CD4-positive, alpha-beta T cell (primary cell): ENCODE measurements at regions not wholly inside any gene's neighbourhood (a gene's known extent, or its start where the extent isn't known, plus 50 kb on each side); places are given as distances from the start of the nearest gene placed in this dataset.
"Not testable (repeated sequence)": the region's sequence is repeated elsewhere in the genome, so short reads cannot be mapped to it uniquely, and the experiment has no call there.

Experiments used
- ATAC-seq: fragments of 200-7000 bp; cut with Tn5 transposase; one replicate; pipeline ENCODE4 v1.10.0; 2022; ENCODE audit warnings: mild to moderate bottlenecking; ENCODE audit not compliant: poor library complexity
- CTCF ChIA-PET: fragments of 350-600 bp; sonication (Branson Sonifier 250); formaldehyde crosslinking; loops from one replicate; lab custom pipeline; 2021; ENCODE audit warnings: antibody characterized with exemption, inconsistent platforms; lab: Charles Lee
- POLR2A ChIA-PET: fragments of 350-600 bp; sonication (Branson Sonifier 250); formaldehyde crosslinking; loops from one replicate; lab custom pipeline; 2021; ENCODE audit warnings: antibody characterized with exemption, inconsistent platforms; lab: Charles Lee
- DNase-seq, 14 experiments: peaks; one replicate each; pipeline ENCODE4 v3.0.0-alpha.2; 2013 to 2020; ENCODE audit warnings: mixed read lengths in 2 of 14
- H3K27ac ChIP-seq, 2 donors: one replicate each; pipeline versions ENCODE4 v1.5.1 to v1.7.0; 2013; ENCODE audit warnings: low read length in 2 of 2, low read depth in 1 of 2, mild to moderate bottlenecking in 1 of 2
- H3K27me3 ChIP-seq, 2 experiments: 1 replicate in 1 of 2; 2 replicates in 1 of 2; pipeline versions ENCODE4 v1.6.1 to v1.7.0; 2013; ENCODE audit warnings: low read length in 2 of 2, control low read depth in 1 of 2, mild to moderate bottlenecking in 1 of 2, moderate library complexity in 1 of 2; ENCODE audit not compliant: insufficient read depth in 2 of 2, control insufficient read depth in 1 of 2
- H3K36me3 ChIP-seq: one replicate; pipeline ENCODE4 v1.6.1; 2013; ENCODE audit warnings: low read length, control low read depth; ENCODE audit not compliant: insufficient read depth
- H3K4me1 ChIP-seq: one replicate; pipeline ENCODE4 v1.6.1; 2013; ENCODE audit warnings: low read length, control low read depth; ENCODE audit not compliant: insufficient read depth
- H3K4me3 ChIP-seq: one replicate; pipeline ENCODE4 v1.5.1; 2013; ENCODE audit warnings: mild to moderate bottlenecking, low read length, moderate library complexity
- H3K9me3 ChIP-seq, 2 experiments: 1 replicate in 1 of 2; 2 replicates in 1 of 2; pipeline versions ENCODE4 v1.6.1 to v1.7.0; 2013; ENCODE audit warnings: low read length in 2 of 2, mild to moderate bottlenecking in 2 of 2, control low read depth in 1 of 2, moderate library complexity in 1 of 2; ENCODE audit not compliant: control insufficient read depth in 1 of 2, insufficient read depth in 1 of 2
- H3K27ac Mint-ChIP-seq: one replicate; pipeline ENCODE4 v1.8.0; 2020; ENCODE audit warnings: mixed read lengths
- H3K27me3 Mint-ChIP-seq: one replicate; pipeline ENCODE4 v1.8.0; 2021; ENCODE audit warnings: mixed read lengths
- H3K36me3 Mint-ChIP-seq: one replicate; pipeline ENCODE4 v1.8.0; 2021; ENCODE audit warnings: low read depth, mixed read lengths
- H3K4me1 Mint-ChIP-seq: one replicate; pipeline ENCODE4 v1.8.0; 2021; ENCODE audit warnings: low read depth, mixed read lengths
- H3K4me3 Mint-ChIP-seq: one replicate; pipeline ENCODE4 v1.8.0; 2020; ENCODE audit warnings: mild to moderate bottlenecking, mixed read lengths
- H3K9me3 Mint-ChIP-seq: one replicate; pipeline ENCODE4 v1.8.0; 2020; ENCODE audit warnings: mixed read lengths
- intact Hi-C, 2 experiments: fragments of 100-400 bp; cut with DNase I in 1 of 2; cut with micrococcal nuclease in 1 of 2; formaldehyde crosslinking; loops; one replicate each; pipeline versions ENCODE4 v1.15.1 to v1.9.0; 2023 to 2025; cut with DNase I, micrococcal nuclease

- CTCF ChIA-PET, H3K27me3 ChIP-seq, H3K27ac Mint-ChIP-seq, H3K36me3 ChIP-seq, H3K9me3 ChIP-seq, POLR2A ChIA-PET, H3K27ac ChIP-seq, H3K4me3 Mint-ChIP-seq, H3K4me1 ChIP-seq, H3K36me3 Mint-ChIP-seq, H3K9me3 Mint-ChIP-seq, H3K27me3 Mint-ChIP-seq, ATAC-seq, H3K4me3 ChIP-seq, intact Hi-C loops, DNase-seq, H3K4me1 Mint-ChIP-seq: not testable (repeated sequence)
Measured at GRCh38 chr3:75446948-75447347, 217.2 kb upstream of the FRG2C start.

- H3K36me3 Mint-ChIP-seq, H3K36me3 ChIP-seq, H3K27me3 Mint-ChIP-seq, H3K4me3 Mint-ChIP-seq, DNase-seq, CTCF ChIA-PET, H3K4me1 ChIP-seq, H3K27me3 ChIP-seq, H3K4me3 ChIP-seq, H3K27ac ChIP-seq, ATAC-seq, H3K9me3 ChIP-seq, H3K4me1 Mint-ChIP-seq, POLR2A ChIA-PET, H3K27ac Mint-ChIP-seq, intact Hi-C loops, H3K9me3 Mint-ChIP-seq: not testable (repeated sequence)
Measured at GRCh38 chr3:75453328-75453727, 210.8 kb upstream of the FRG2C start.

- H3K9me3 ChIP-seq, H3K36me3 Mint-ChIP-seq, CTCF ChIA-PET, H3K4me3 Mint-ChIP-seq, H3K9me3 Mint-ChIP-seq, H3K27me3 Mint-ChIP-seq, POLR2A ChIA-PET, intact Hi-C loops, H3K36me3 ChIP-seq, H3K27ac ChIP-seq, DNase-seq, H3K27me3 ChIP-seq, H3K4me1 Mint-ChIP-seq, H3K4me1 ChIP-seq, H3K27ac Mint-ChIP-seq, ATAC-seq, H3K4me3 ChIP-seq: not testable (repeated sequence)
Measured at GRCh38 chr3:75453839-75454238, 210.3 kb upstream of the FRG2C start.

GRCh38 chr3:75474530-75474929 is 189.6 kb upstream of the FRG2C start:
- H3K27me3 Mint-ChIP-seq, H3K9me3 ChIP-seq, H3K36me3 Mint-ChIP-seq, H3K4me1 ChIP-seq, CTCF ChIA-PET, POLR2A ChIA-PET, H3K4me3 ChIP-seq, H3K4me3 Mint-ChIP-seq, H3K36me3 ChIP-seq, H3K27ac Mint-ChIP-seq, ATAC-seq, H3K27me3 ChIP-seq, intact Hi-C loops, DNase-seq, H3K9me3 Mint-ChIP-seq, H3K4me1 Mint-ChIP-seq, H3K27ac ChIP-seq: not testable (repeated sequence)

GRCh38 chr3:75496600-75496999 is 167.5 kb upstream of the FRG2C start:
- H3K27me3 Mint-ChIP-seq, H3K36me3 Mint-ChIP-seq, H3K4me1 Mint-ChIP-seq, intact Hi-C loops, CTCF ChIA-PET, H3K4me3 ChIP-seq, H3K27ac ChIP-seq, ATAC-seq, DNase-seq, H3K4me3 Mint-ChIP-seq, H3K27me3 ChIP-seq, POLR2A ChIA-PET, H3K36me3 ChIP-seq, H3K4me1 ChIP-seq, H3K27ac Mint-ChIP-seq: not testable (repeated sequence)
- peaks cover 20% of the 10 kb centered on the region for H3K9me3 Mint-ChIP-seq
- peaks cover 0 to 15% of the 10 kb centered on the region in 2 experiments for H3K9me3 ChIP-seq

GRCh38 chr3:75500357-75500756 is 163.8 kb upstream of the FRG2C start:
- POLR2A ChIA-PET, H3K27ac Mint-ChIP-seq, H3K36me3 Mint-ChIP-seq, H3K4me1 Mint-ChIP-seq, H3K27ac ChIP-seq, H3K27me3 Mint-ChIP-seq, CTCF ChIA-PET, H3K4me3 ChIP-seq, H3K4me1 ChIP-seq, H3K4me3 Mint-ChIP-seq, H3K27me3 ChIP-seq, H3K36me3 ChIP-seq, DNase-seq, intact Hi-C loops, ATAC-seq: not testable (repeated sequence)
- H3K9me3 ChIP-seq: peaks cover 0 to 14% of the 10 kb centered on the region in 2 experiments
- H3K9me3 Mint-ChIP-seq: peaks cover 21% of the 10 kb centered on the region

GRCh38 chr3:75502171-75502570 is 162.0 kb upstream of the FRG2C start:
- H3K36me3 ChIP-seq, H3K4me1 ChIP-seq, H3K27me3 ChIP-seq, POLR2A ChIA-PET, H3K4me1 Mint-ChIP-seq, CTCF ChIA-PET, H3K27ac Mint-ChIP-seq, DNase-seq, ATAC-seq, H3K4me3 Mint-ChIP-seq, intact Hi-C loops, H3K36me3 Mint-ChIP-seq, H3K27ac ChIP-seq, H3K4me3 ChIP-seq, H3K27me3 Mint-ChIP-seq: not testable (repeated sequence)
- H3K9me3 Mint-ChIP-seq: peaks cover 17% of the 10 kb centered on the region
- peaks cover 0 to 24% of the 10 kb centered on the region in 2 experiments for H3K9me3 ChIP-seq
